IMR-90 (cell line): ENCODE measurements at regions not wholly inside any gene's neighbourhood (a gene's known extent, or its start where the extent isn't known, plus 50 kb on each side); places are given as distances from the start of the nearest gene placed in this dataset.

Experiments used
- BHLHE40 ChIP-seq: fragments of 150-350 bp; IDR thresholded peaks from 2 replicates; pipeline ENCODE4 v1.6.1; 2016; ENCODE audit warnings: mild to moderate bottlenecking, low read depth, low read length
- CEBPB ChIP-seq: IDR thresholded peaks from 2 replicates; pipeline ENCODE4 v1.6.1; 2012; ENCODE audit warnings: low read depth, low read length, improper control_type of control experiment
- CHD1 ChIP-seq: IDR thresholded peaks from 2 replicates; pipeline ENCODE4 v1.6.1; 2012; ENCODE audit warnings: low read depth, low read length, improper control_type of control experiment
- CTCF ChIP-seq: conservative IDR thresholded peaks from 2 replicates; pipeline ENCODE4 v1.5.1; 2012; ENCODE audit warnings: mild to moderate bottlenecking, low read depth, low read length, improper control_type of control experiment
- FOS ChIP-seq: fragments of 150-350 bp; IDR thresholded peaks from 2 replicates; pipeline ENCODE4 v1.6.1; 2016; ENCODE audit warnings: low read depth, low read length
- MAZ ChIP-seq: IDR thresholded peaks from 2 replicates; pipeline ENCODE4 v1.6.1; 2012; ENCODE audit warnings: low read depth, mild to moderate bottlenecking, low read length, improper control_type of control experiment, moderate library complexity, borderline replicate concordance
- MXI1 ChIP-seq: IDR thresholded peaks from 2 replicates; pipeline ENCODE4 v1.6.1; 2012; ENCODE audit warnings: low read depth, mild to moderate bottlenecking, low read length, moderate library complexity, borderline replicate concordance
- NFE2L2 ChIP-seq: fragments of 150-350 bp; IDR thresholded peaks from 2 replicates; pipeline ENCODE4 v1.6.1; 2016; ENCODE audit warnings: low read depth, mild to moderate bottlenecking, low read length
- POLR2A ChIP-seq: IDR thresholded peaks from 2 replicates; pipeline ENCODE4 v1.6.1; 2012; ENCODE audit warnings: mild to moderate bottlenecking, low read depth, low read length
- RAD21 ChIP-seq: IDR thresholded peaks from 2 replicates; pipeline ENCODE4 v1.6.1; 2012; ENCODE audit warnings: low read length, improper control_type of control experiment
- RCOR1 ChIP-seq: IDR thresholded peaks from 2 replicates; pipeline ENCODE4 v1.6.1; 2012; ENCODE audit warnings: mild to moderate bottlenecking, low read length, improper control_type of control experiment; ENCODE audit not compliant: insufficient replicate concordance
- RFX5 ChIP-seq: IDR thresholded peaks from 2 replicates; pipeline ENCODE4 v1.8.0; 2012; ENCODE audit warnings: low read depth, mild to moderate bottlenecking, low read length, moderate library complexity
- SMC3 ChIP-seq: fragments of 150-350 bp; IDR thresholded peaks from 2 replicates; pipeline ENCODE4 v1.6.1; 2016; ENCODE audit warnings: low read depth, mild to moderate bottlenecking, antibody characterized with exemption, low read length, moderate library complexity
- TF ChIP-seq, protein P1 (sequence below): fragments of 150-350 bp; IDR thresholded peaks from 2 replicates; pipeline ENCODE4 v1.6.1; 2017; ENCODE audit warnings: mild to moderate bottlenecking, antibody characterized with exemption, low read length, low read depth

DNA sequence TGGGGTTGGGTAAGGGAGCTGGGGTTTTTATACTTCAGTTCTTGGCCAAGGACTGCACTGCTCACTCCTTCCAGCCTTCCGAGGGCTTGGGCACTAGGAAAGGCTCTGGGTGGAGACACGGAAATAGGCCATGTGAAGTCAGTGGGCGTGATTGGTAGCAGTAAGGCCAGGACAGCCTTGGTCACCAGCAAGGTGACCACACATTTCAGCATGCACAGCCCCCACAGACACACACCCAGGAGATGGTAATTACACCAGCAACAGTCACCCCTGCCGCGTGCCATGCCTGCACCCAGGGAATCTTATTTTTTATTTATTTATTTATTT, 252.5 kb downstream of the SEC14L1 start:
- no peak for TF ChIP-seq POLR2A
- no peak for TF ChIP-seq CTCF
- no peak for TF ChIP-seq RCOR1
- TF ChIP-seq SMC3: no peak
- TF ChIP-seq BHLHE40: no peak
- TF ChIP-seq RAD21: no peak
- TF ChIP-seq NFE2L2: no peak
- TF ChIP-seq, protein P1, sequence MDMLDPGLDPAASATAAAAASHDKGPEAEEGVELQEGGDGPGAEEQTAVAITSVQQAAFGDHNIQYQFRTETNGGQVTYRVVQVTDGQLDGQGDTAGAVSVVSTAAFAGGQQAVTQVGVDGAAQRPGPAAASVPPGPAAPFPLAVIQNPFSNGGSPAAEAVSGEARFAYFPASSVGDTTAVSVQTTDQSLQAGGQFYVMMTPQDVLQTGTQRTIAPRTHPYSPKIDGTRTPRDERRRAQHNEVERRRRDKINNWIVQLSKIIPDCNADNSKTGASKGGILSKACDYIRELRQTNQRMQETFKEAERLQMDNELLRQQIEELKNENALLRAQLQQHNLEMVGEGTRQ: no peak
- no peak for TF ChIP-seq MXI1
- no peak for TF ChIP-seq MAZ
- TF ChIP-seq RFX5: no peak
- TF ChIP-seq CHD1: no peak
- no peak for TF ChIP-seq FOS
- TF ChIP-seq CEBPB: no peak
